Thymus (tissue), 11 donors: ENCODE measurements at regions not wholly inside any gene's neighbourhood (a gene's known extent, or its start where the extent isn't known, plus 50 kb on each side); places are given as distances from the start of the nearest gene placed in this dataset.

Experiments
- DNase-seq, 9 donors: peaks; one replicate each; pipeline ENCODE4 v3.0.0-alpha.2; 2013; ENCODE audit warnings: low spot score in 9 of 9, low read depth in 6 of 9, missing footprints in 1 of 9
- H3K27ac ChIP-seq, 2 donors: one replicate each; pipeline ENCODE4 v1.5.1; 2013; ENCODE audit warnings: control low read depth in 1 of 2, low read depth in 1 of 2, low read length in 1 of 2, mild to moderate bottlenecking in 1 of 2, moderate library complexity in 1 of 2
- H3K27me3 ChIP-seq, 2 donors: one replicate each; pipeline ENCODE4 v1.5.1; 2013; ENCODE audit warnings: low read length in 1 of 2; ENCODE audit not compliant: control insufficient read depth in 2 of 2, insufficient read depth in 1 of 2
- H3K36me3 ChIP-seq, 2 donors: one replicate each; pipeline ENCODE4 v1.5.1; 2013; ENCODE audit warnings: low read length in 1 of 2, mild to moderate bottlenecking in 1 of 2, moderate library complexity in 1 of 2; ENCODE audit not compliant: control insufficient read depth in 2 of 2, insufficient read depth in 2 of 2
- H3K4me1 ChIP-seq, 2 donors: one replicate each; pipeline ENCODE4 v1.5.1; 2013; ENCODE audit warnings: low read length in 2 of 2; ENCODE audit not compliant: control insufficient read depth in 2 of 2, insufficient read depth in 2 of 2
- H3K4me3 ChIP-seq, 2 donors: one replicate each; pipeline ENCODE4 v1.5.1; 2013; ENCODE audit warnings: low read length in 2 of 2, control low read depth in 1 of 2, mild to moderate bottlenecking in 1 of 2
- H3K9me3 ChIP-seq, 2 donors: one replicate each; pipeline ENCODE4 v1.5.1; 2013; ENCODE audit warnings: low read length in 1 of 2, mild to moderate bottlenecking in 1 of 2; ENCODE audit not compliant: control insufficient read depth in 2 of 2, insufficient read depth in 1 of 2
- WGBS: extraction: QIAGEN DNeasy Blood & Tissue Kit; methylation state at CpG from one replicate; pipeline ENCODE4 v1.1.7; 2013; 5-methylcytosine and 5-hydroxymethylcytosine counted together
- donor health status: healthy.

GRCh38 chr7:148484486-148484885 lies 106.1 kb upstream of the C7orf33 start:
- no peaks in the 10 kb centered on the region for H3K27me3 ChIP-seq
- H3K36me3 ChIP-seq, result no peaks in the 10 kb centered on the region
- peaks cover 0 to 5% of the 10 kb centered on the region in 2 donors for H3K4me1 ChIP-seq
- DNase-seq, result no peak
- H3K27ac ChIP-seq, result no peak overlapping the region
- H3K4me3 ChIP-seq, result no peak overlapping the region
- WGBS, result 97% methylated on average over 3 of the region's 3 CpGs
- no peaks in the 10 kb centered on the region for H3K9me3 ChIP-seq

DNA sequence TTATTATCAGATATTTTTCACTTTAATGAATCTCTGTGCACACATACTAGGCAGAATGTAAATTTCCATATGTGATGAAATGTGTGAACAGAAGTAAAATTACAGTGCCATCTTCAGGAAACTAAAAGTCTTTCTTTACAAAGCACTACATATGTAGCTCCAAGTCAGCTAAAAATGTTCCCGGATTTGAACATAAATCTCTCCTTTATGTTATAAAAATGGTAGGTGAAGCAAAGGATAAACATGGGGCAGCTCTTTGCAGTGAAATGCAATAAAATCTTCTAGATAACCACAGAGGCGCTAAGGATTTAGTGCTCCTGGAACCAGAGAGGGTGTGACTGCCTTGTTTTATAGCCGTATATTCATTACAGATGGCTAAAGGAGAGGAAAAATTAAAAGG lies 104.9 kb upstream of the C7orf33 start:
- H3K27me3 ChIP-seq, result no peaks in the 10 kb centered on the region
- no peaks in the 10 kb centered on the region for H3K9me3 ChIP-seq
- no peaks in the 10 kb centered on the region for H3K36me3 ChIP-seq
- WGBS, result 69% methylated on average over 3 of the region's 3 CpGs
- peaks cover 0 to 1% of the 10 kb centered on the region in 2 donors for H3K4me1 ChIP-seq
- H3K4me3 ChIP-seq, result no peak overlapping the region
- no peak for DNase-seq
- H3K27ac ChIP-seq, result no peak overlapping the region

DNA sequence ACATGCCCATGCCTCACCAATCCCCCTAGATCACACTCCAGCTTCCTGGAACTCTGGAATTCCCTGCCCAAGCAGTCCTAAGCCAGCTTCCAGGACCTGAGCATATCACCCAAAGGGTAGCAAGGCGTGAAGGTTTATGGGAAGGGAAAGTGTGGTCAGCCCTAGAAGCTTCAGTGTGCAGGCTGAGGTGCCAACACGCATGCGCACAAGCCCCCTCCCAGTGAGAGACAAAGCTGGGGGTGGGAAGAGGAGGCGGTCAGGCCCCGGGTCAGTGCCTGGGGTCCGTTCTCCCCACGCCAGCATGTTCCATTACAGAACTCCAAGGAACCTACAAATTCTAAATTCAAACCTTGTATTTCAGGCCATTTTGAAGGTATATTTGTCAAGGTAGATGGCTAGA lies 103.6 kb upstream of the C7orf33 start:
- no peaks in the 10 kb centered on the region for H3K36me3 ChIP-seq
- DNase-seq, result no peak
- no peak overlapping the region for H3K4me3 ChIP-seq
- no peaks in the 10 kb centered on the region for H3K27me3 ChIP-seq
- H3K4me1 ChIP-seq, result no peaks in the 10 kb centered on the region
- 97% methylated on average over 7 of the region's 7 CpGs for WGBS
- no peaks in the 10 kb centered on the region for H3K9me3 ChIP-seq
- H3K27ac ChIP-seq, result no peak overlapping the region

DNA sequence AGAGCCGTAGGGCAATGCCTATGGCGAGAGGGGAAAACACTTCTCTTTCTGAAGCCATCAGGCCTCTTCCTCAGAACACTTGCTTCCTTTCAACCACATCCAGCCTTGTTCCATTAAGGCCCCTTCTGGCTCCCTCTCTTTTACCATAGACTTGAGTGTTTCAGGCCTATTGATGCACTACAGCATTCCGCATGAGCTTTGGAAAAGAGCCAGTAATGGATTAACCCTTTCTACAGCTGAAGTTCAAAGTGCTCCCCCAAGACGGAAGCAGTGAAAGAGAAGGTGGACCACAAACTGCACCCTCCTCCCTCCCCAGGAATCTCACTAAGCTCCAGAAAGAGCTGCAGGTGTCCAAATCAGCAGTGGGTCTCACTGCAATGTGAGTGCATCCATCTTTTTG lies 102.7 kb upstream of the C7orf33 start:
- Histone ChIP-seq H3K9me3 (no peaks in the 10 kb centered on the region), H3K4me1 (no peaks in the 10 kb centered on the region), H3K27ac (no peak overlapping the region), H3K4me3 (no peak overlapping the region), H3K27me3 (no peaks in the 10 kb centered on the region), H3K36me3 (no peaks in the 10 kb centered on the region)
- 92% methylated on average over 4 of the region's 4 CpGs for WGBS
- DNase-seq, result no peak

DNA sequence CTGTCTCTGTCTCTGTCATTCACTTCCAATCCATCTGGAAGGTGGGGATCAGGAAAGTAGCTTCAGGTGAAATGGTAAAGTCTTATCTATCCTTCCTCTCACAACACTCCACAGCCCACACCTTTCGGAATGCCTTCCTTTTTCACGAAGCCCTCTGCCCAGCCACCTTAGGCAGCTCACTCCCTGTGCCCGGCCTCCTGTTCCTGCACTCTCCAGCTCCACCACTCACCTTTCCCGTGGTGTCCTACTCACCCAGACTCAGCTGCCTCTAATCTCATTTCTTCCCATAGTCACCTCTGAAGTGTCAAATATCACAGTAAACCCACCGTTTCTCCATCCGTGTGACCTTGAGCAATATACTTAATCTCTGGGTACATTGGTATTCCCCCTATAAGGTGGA lies 100.9 kb upstream of the C7orf33 start:
- H3K4me3 ChIP-seq, result no peak overlapping the region
- no peaks in the 10 kb centered on the region for H3K36me3 ChIP-seq
- no peaks in the 10 kb centered on the region for H3K4me1 ChIP-seq
- 94% methylated on average over 6 of the region's 6 CpGs for WGBS
- H3K9me3 ChIP-seq, result no peaks in the 10 kb centered on the region
- DNase-seq, result no peak
- H3K27ac ChIP-seq, result no peak overlapping the region
- no peaks in the 10 kb centered on the region for H3K27me3 ChIP-seq

DNA sequence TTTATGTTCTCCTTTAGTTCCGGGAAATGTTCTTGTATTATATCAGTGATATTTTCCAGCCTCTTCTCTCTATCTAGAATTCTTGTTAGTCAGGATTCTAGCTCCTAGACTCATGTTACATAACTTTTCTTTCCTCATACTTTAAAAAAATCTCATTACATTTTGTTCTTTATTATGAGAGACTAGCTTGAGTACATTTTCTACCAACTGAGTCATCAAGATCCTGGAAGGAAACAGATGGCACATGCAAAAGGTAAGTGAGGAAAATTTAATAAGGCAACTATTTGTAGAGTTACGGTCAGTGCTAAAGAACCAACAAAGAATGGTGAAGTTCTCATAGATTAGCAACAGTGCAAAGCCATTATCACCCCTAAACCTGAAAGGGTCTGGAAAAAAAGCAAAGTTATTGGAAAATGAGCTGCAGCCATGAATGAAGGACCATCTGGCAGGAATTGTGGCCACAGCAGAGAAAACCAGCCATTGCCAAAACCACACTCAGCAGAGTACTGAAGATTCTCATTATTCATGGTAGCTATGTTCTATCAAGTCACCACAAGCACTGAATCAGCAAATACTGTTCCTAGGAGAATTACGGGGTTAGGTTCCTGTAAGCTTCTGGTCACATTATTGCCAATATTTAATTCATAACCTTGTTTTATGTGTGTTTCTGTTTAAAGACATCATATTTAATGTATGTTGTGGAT lies 98.3 kb upstream of the C7orf33 start:
- 99% methylated on average over 3 of the region's 3 CpGs for WGBS
- Histone ChIP-seq H3K27me3 (no peaks in the 10 kb centered on the region), H3K9me3 (no peaks in the 10 kb centered on the region), H3K36me3 (no peaks in the 10 kb centered on the region), H3K4me3 (no peak overlapping the region), H3K4me1 (no peaks in the 10 kb centered on the region), H3K27ac (no peak overlapping the region)
- DNase-seq, result no peak

DNA sequence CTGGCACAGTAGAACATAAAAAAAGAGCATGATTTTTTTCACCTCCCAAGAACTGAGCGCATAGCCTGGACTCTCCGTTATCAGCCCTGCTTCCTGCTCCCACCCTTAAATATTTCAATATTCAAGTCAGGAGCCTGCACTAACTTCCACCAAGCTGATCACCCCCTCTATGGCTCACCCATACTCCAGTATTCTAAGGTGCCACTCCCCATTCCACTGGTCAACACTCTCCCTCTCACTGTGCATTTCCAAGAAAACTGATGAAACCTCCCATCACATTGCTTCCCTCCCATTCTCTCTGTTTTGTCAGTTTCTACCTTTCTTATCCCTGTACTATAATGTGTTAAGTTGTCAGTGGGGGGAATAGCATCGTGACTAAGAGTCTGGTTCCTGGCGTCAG lies 95.0 kb upstream of the C7orf33 start:
- H3K27me3 ChIP-seq, result peaks cover 2% of the 10 kb centered on the region in 2 donors
- WGBS, result 98% methylated on average over 4 of the region's 4 CpGs
- DNase-seq, result no peak

GRCh38 chr7:148500978-148501377 lies 89.6 kb upstream of the C7orf33 start:
- Histone ChIP-seq H3K27me3 (peaks cover 2 to 19% of the 10 kb centered on the region in 2 donors), H3K27ac (no peak overlapping the region), H3K9me3 (no peaks in the 10 kb centered on the region), H3K4me3 (no peak overlapping the region), H3K4me1 (no peaks in the 10 kb centered on the region), H3K36me3 (no peaks in the 10 kb centered on the region)
- no peak for DNase-seq
- WGBS, result 87% methylated on average over 9 of the region's 9 CpGs

More for the DNA sequence above, 95.0 kb upstream of the C7orf33 start:
- Histone ChIP-seq H3K36me3 (no peaks in the 10 kb centered on the region), H3K4me3 (no peak overlapping the region), H3K27ac (no peak overlapping the region), H3K4me1 (no peaks in the 10 kb centered on the region), H3K9me3 (no peaks in the 10 kb centered on the region)

DNA sequence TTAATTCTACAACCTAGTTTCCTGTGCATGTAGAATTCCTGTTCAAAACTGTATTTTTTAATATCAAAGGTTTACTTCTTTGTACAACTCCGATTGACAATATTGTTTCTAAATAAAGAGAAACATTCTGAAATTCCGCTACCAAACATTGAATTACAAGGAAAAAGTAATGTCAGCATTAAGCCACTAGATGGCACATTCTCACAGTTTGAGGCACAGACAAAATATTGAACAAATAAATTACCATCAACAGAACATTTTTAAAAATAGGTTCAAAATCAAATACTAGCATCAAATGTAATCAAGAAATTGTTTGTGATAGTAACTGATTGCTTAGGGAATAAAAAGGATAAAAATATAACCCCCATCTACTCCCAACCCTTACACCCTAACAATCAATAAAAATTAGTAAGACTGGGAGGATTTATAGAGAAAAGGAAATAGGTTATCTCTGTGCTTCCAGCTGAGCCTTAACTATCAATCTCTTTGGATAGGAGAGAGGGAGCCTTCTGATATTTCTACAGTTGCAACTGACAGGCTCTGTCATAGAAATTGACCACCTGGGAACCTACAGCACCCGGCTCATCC lies 86.6 kb upstream of the C7orf33 start:
- no peaks in the 10 kb centered on the region for H3K4me1 ChIP-seq
- peak in 5 of 9 donors; percentile 20 to 55 (median 32) for DNase-seq
- no peaks in the 10 kb centered on the region for H3K36me3 ChIP-seq
- 39% methylated on average over 3 of the region's 3 CpGs for WGBS
- no peak overlapping the region for H3K4me3 ChIP-seq
- peaks cover 2 to 19% of the 10 kb centered on the region in 2 donors for H3K27me3 ChIP-seq
- no peaks in the 10 kb centered on the region for H3K9me3 ChIP-seq
- no peak overlapping the region for H3K27ac ChIP-seq
